Mesenchymal stem cell (in vitro differentiated cells and primary cell): ENCODE measurements at regions not wholly inside any gene's neighbourhood (a gene's known extent, or its start where the extent isn't known, plus 50 kb on each side); places are given as distances from the start of the nearest gene placed in this dataset.

Experiments used
- DNase-seq: peaks from one replicate; pipeline ENCODE4 v3.0.0-alpha.2; 2013
- H2AFZ ChIP-seq: one replicate; pipeline ENCODE4 v1.6.1; 2013; ENCODE audit warnings: low read depth, mild to moderate bottlenecking, control low read depth, inconsistent platforms, low read length, moderate library complexity
- H2AK5ac ChIP-seq: 2 replicates; pipeline ENCODE4 v1.6.1; 2013; ENCODE audit warnings: low read length, moderate library complexity, mild to moderate bottlenecking, inconsistent platforms; ENCODE audit not compliant: severe bottlenecking
- H2BK120ac ChIP-seq: one replicate; pipeline ENCODE4 v1.6.1; 2013; ENCODE audit warnings: low read depth, mild to moderate bottlenecking, inconsistent platforms, low read length, moderate library complexity
- H2BK12ac ChIP-seq, 2 experiments: one replicate each; pipeline ENCODE4 v1.6.1; 2013; ENCODE audit warnings: inconsistent platforms in 2 of 2, low read length in 2 of 2, mild to moderate bottlenecking in 2 of 2, moderate library complexity in 2 of 2, control low read depth in 1 of 2
- H2BK15ac ChIP-seq: one replicate; pipeline ENCODE4 v1.6.1; 2013; ENCODE audit warnings: mild to moderate bottlenecking, low read depth, inconsistent platforms; ENCODE audit not compliant: poor library complexity, severe bottlenecking
- H2BK5ac ChIP-seq: 2 replicates; pipeline ENCODE4 v1.6.1; 2013; ENCODE audit warnings: low read depth, mild to moderate bottlenecking, low read length, control low read depth, inconsistent platforms; ENCODE audit not compliant: poor library complexity, severe bottlenecking
- H3K14ac ChIP-seq, 2 experiments: one replicate each; pipeline ENCODE4 v1.6.1; 2013; ENCODE audit warnings: inconsistent platforms in 2 of 2, low read length in 2 of 2, control low read depth in 1 of 2, mild to moderate bottlenecking in 1 of 2, moderate library complexity in 1 of 2
- H3K18ac ChIP-seq, 2 experiments: one replicate each; pipeline ENCODE4 v1.6.1; 2013; ENCODE audit warnings: inconsistent platforms in 2 of 2, low read length in 2 of 2, control low read depth in 1 of 2, low read depth in 1 of 2, mild to moderate bottlenecking in 1 of 2
- H3K23ac ChIP-seq, 2 experiments: one replicate each; pipeline ENCODE4 v1.6.1; 2013; ENCODE audit warnings: inconsistent platforms in 2 of 2, low read length in 2 of 2, mild to moderate bottlenecking in 2 of 2, moderate library complexity in 2 of 2, control low read depth in 1 of 2
- H3K27ac ChIP-seq: 2 replicates; pipeline ENCODE4 v1.5.1; 2013; ENCODE audit warnings: mild to moderate bottlenecking, moderate library complexity, low read length, control low read depth, inconsistent platforms; ENCODE audit not compliant: poor library complexity, severe bottlenecking
- H3K27me3 ChIP-seq, 2 experiments: 2 replicates each; pipeline versions ENCODE4 v1.6.1 to v1.7.0; 2013; ENCODE audit warnings: low read length in 2 of 2, mild to moderate bottlenecking in 2 of 2, moderate library complexity in 2 of 2, control low read depth in 1 of 2, inconsistent platforms in 1 of 2; ENCODE audit not compliant: control insufficient read depth in 1 of 2, insufficient read depth in 1 of 2
- H3K36me3 ChIP-seq, 2 experiments: 2 replicates each; pipeline versions ENCODE4 v1.6.1 to v1.7.0; 2013; ENCODE audit warnings: low read length in 2 of 2, control low read depth in 1 of 2, inconsistent platforms in 1 of 2, low read depth in 1 of 2, mild to moderate bottlenecking in 1 of 2; ENCODE audit not compliant: insufficient read depth in 2 of 2, control insufficient read depth in 1 of 2
- H3K4ac ChIP-seq, 2 experiments: one replicate each; pipeline ENCODE4 v1.6.1; 2013; ENCODE audit warnings: inconsistent platforms in 2 of 2, low read length in 2 of 2, mild to moderate bottlenecking in 2 of 2, moderate library complexity in 2 of 2, control low read depth in 1 of 2, low read depth in 1 of 2
- H3K4me1 ChIP-seq: 2 replicates; pipeline ENCODE4 v1.6.1; 2013; ENCODE audit warnings: low read depth, low read length, control low read depth; ENCODE audit not compliant: control insufficient read depth, insufficient read depth
- H3K4me2 ChIP-seq: 2 replicates; pipeline ENCODE4 v1.6.1; 2013; ENCODE audit warnings: low read length, mild to moderate bottlenecking, inconsistent platforms; ENCODE audit not compliant: poor library complexity, severe bottlenecking
- H3K4me3 ChIP-seq, 2 experiments: 2 replicates each; pipeline versions ENCODE4 v1.5.1 to v1.7.0; 2013; ENCODE audit warnings: low read length in 2 of 2, mild to moderate bottlenecking in 2 of 2, control low read depth in 1 of 2, low read depth in 1 of 2; ENCODE audit not compliant: insufficient read depth in 1 of 2
- H3K79me1 ChIP-seq: replicated peaks from 2 replicates; pipeline ENCODE4 v1.6.1; 2013; ENCODE audit warnings: mild to moderate bottlenecking, control low read depth, low read length, inconsistent platforms; ENCODE audit not compliant: poor library complexity, severe bottlenecking
- H3K9ac ChIP-seq: 2 replicates; pipeline ENCODE4 v1.7.0; 2013; ENCODE audit warnings: mild to moderate bottlenecking, low read length, moderate library complexity
- H3K9me3 ChIP-seq: 2 replicates; pipeline ENCODE4 v1.7.0; 2013; ENCODE audit warnings: mild to moderate bottlenecking, low read length; ENCODE audit not compliant: control insufficient read depth
- H4K8ac ChIP-seq: one replicate; pipeline ENCODE4 v1.6.1; 2013; ENCODE audit warnings: inconsistent platforms, mild to moderate bottlenecking, low read length, moderate library complexity
- H4K91ac ChIP-seq: one replicate; pipeline ENCODE4 v1.6.1; 2013; ENCODE audit warnings: mild to moderate bottlenecking, low read length, inconsistent platforms
- whole genome bisulfite sequencing: methylation state at CpG from one replicate; pipeline ENCODE4 v1.1.7; 2013; ENCODE audit warnings: mixed read lengths; 5-methylcytosine and 5-hydroxymethylcytosine counted together

- H3K4me1 ChIP-seq, result peaks cover 17% of the 10 kb centered on the region
- no peak overlapping the region for H3K27ac ChIP-seq
- 59% methylated on average over 3 of the region's 3 CpGs for WGBS
- H3K27me3 ChIP-seq, result peaks cover 25 to 49% of the 10 kb centered on the region in 2 experiments
- H2AFZ ChIP-seq, result no peak overlapping the region
- no peak overlapping the region for H3K18ac ChIP-seq
- no peaks in the 10 kb centered on the region for H3K9me3 ChIP-seq
- H3K23ac ChIP-seq, result no peak overlapping the region
- no peak overlapping the region for H4K8ac ChIP-seq
- no peak overlapping the region for H2AK5ac ChIP-seq
- no peak overlapping the region for H4K91ac ChIP-seq
- no peak overlapping the region for H2BK15ac ChIP-seq
- H3K4me3 ChIP-seq, result no peak overlapping the region
- H2BK12ac ChIP-seq, result no peak overlapping the region
- DNase-seq, result no peak
- no peak overlapping the region for H3K4ac ChIP-seq
- H2BK120ac ChIP-seq, result no peak overlapping the region
- no peak overlapping the region for H3K9ac ChIP-seq
- H3K14ac ChIP-seq, result no peak overlapping the region
- H3K79me1 ChIP-seq, result no peaks in the 10 kb centered on the region
- no peak overlapping the region for H3K4me2 ChIP-seq
- H3K36me3 ChIP-seq, result no peaks in the 10 kb centered on the region
- no peak overlapping the region for H2BK5ac ChIP-seq
These were observed 517.6 kb downstream of the PTPRU start for GRCh38 chr1:29753771-29754572.

GRCh38 chr1:29753244-29753643 is 516.9 kb downstream of the PTPRU start:
- Histone ChIP-seq H3K18ac (no peak overlapping the region), H4K91ac (no peak overlapping the region), H3K4ac (no peak overlapping the region), H3K27me3 (peaks cover 25 to 54% of the 10 kb centered on the region in 2 experiments), H3K9ac (no peak overlapping the region), H3K14ac (no peak overlapping the region), H4K8ac (no peak overlapping the region), H3K79me1 (no peaks in the 10 kb centered on the region), H3K23ac (no peak overlapping the region), H3K27ac (no peak overlapping the region), H2BK120ac (no peak overlapping the region), H2AK5ac (no peak overlapping the region), H3K4me2 (no peak overlapping the region), H3K36me3 (no peaks in the 10 kb centered on the region), H2BK12ac (no peak overlapping the region), H3K4me1 (peaks cover 11% of the 10 kb centered on the region), H3K4me3 (no peak overlapping the region), H2AFZ (no peak overlapping the region), H2BK5ac (no peak overlapping the region), H3K9me3 (no peaks in the 10 kb centered on the region), H2BK15ac (no peak overlapping the region)
- no CpG with 5 or more reads among the region's 1 CpG for WGBS
- no peak for DNase-seq

GRCh38 chr1:29752141-29752540 is 515.8 kb downstream of the PTPRU start:
- H4K91ac ChIP-seq, result no peak overlapping the region
- H3K27me3 ChIP-seq, result peaks cover 28 to 53% of the 10 kb centered on the region in 2 experiments
- no peak overlapping the region for H3K23ac ChIP-seq
- peaks cover 4% of the 10 kb centered on the region for H3K4me1 ChIP-seq
- no peak overlapping the region for H2AK5ac ChIP-seq
- H3K14ac ChIP-seq, result no peak overlapping the region
- DNase-seq, result no peak
- no peak overlapping the region for H2BK5ac ChIP-seq
- H2BK12ac ChIP-seq, result no peak overlapping the region
- no peak overlapping the region for H3K9ac ChIP-seq
- H3K4me3 ChIP-seq, result no peak overlapping the region
- no peak overlapping the region for H4K8ac ChIP-seq
- no peak overlapping the region for H2BK15ac ChIP-seq
- no peak overlapping the region for H3K4me2 ChIP-seq
- 19% methylated on average over 8 of the region's 8 CpGs for WGBS
- H3K18ac ChIP-seq, result no peak overlapping the region
- H3K36me3 ChIP-seq, result no peaks in the 10 kb centered on the region
- no peak overlapping the region for H2BK120ac ChIP-seq
- no peak overlapping the region for H3K27ac ChIP-seq
- H2AFZ ChIP-seq, result no peak overlapping the region
- H3K79me1 ChIP-seq, result no peaks in the 10 kb centered on the region
- H3K9me3 ChIP-seq, result no peaks in the 10 kb centered on the region
- no peak overlapping the region for H3K4ac ChIP-seq

- Histone ChIP-seq H4K91ac (no peak overlapping the region), H3K14ac (no peak overlapping the region), H3K18ac (no peak overlapping the region), H2BK120ac (no peak overlapping the region), H2BK5ac (no peak overlapping the region), H3K4ac (no peak overlapping the region), H2BK15ac (no peak overlapping the region), H2AFZ (no peak overlapping the region), H3K27me3 (peaks cover 33 to 69% of the 10 kb centered on the region in 2 experiments), H3K4me2 (no peak overlapping the region), H3K27ac (no peak overlapping the region), H2BK12ac (no peak overlapping the region), H3K9me3 (no peaks in the 10 kb centered on the region), H3K36me3 (no peaks in the 10 kb centered on the region), H3K9ac (no peak overlapping the region), H3K79me1 (no peaks in the 10 kb centered on the region), H4K8ac (no peak overlapping the region), H3K4me3 (no peak overlapping the region), H2AK5ac (no peak overlapping the region), H3K23ac (no peak overlapping the region), H3K4me1 (no peaks in the 10 kb centered on the region)
- WGBS, result 67% methylated on average over 6 of the region's 6 CpGs
- DNase-seq, result no peak
These were observed 513.0 kb downstream of the PTPRU start for GRCh38 chr1:29749024-29749945.
